ENCODE measurements at regions not wholly inside any gene's neighbourhood (a gene's known extent, or its start where the extent isn't known, plus 50 kb on each side); places are given as distances from the start of the nearest gene placed in this dataset.

- Histone ChIP-seq H3K4me2 (ENCODE audit: extremely low read depth, insufficient read depth, low read length) (no peak overlapping the region), H3K4me1 (ENCODE audit: control insufficient read depth, extremely low read depth, insufficient read depth, low read length) (no peaks in the 10 kb centered on the region), H3K79me2 (ENCODE audit: control insufficient read depth, insufficient read depth, low read length) (no peaks in the 10 kb centered on the region), H3K9me3 (ENCODE audit: control insufficient read depth, insufficient read depth, low read depth, low read length) (no peaks in the 10 kb centered on the region), H3K4me3 (replicated peaks in 1 of 4; ENCODE audit: control extremely low read depth in 1 of 4, insufficient read depth in 1 of 4, low read depth in 3 of 4, low read length in 4 of 4) (no peak overlapping the region), H2AFZ (ENCODE audit: low read length) (no peak overlapping the region), H3K36me3 (ENCODE audit: control insufficient read depth, insufficient read depth, low read length) (no peaks in the 10 kb centered on the region), H4K20me1 (ENCODE audit: control insufficient read depth, extremely low read depth, insufficient read depth, low read length) (no peaks in the 10 kb centered on the region), H3K9ac (ENCODE audit: insufficient read depth, low read length) (no peak overlapping the region), H3K27me3 (ENCODE audit: control insufficient read depth, insufficient read depth, low read length) (peaks cover 32% of the 10 kb centered on the region), H3K27ac (ENCODE audit: insufficient read depth, low read length) (no peak overlapping the region)
- no peak for DNase-seq (ENCODE audit: low read depth in 2 of 2)
- TF ChIP-seq CTCF (conservative IDR thresholded peaks at IDR 0.05 in 1 of 2, IDR thresholded peaks at IDR 0.05 in 1 of 2; ENCODE audit: low read depth in 1 of 2, low read length in 2 of 2) (no peak), EZH2 (IDR thresholded peaks at IDR 0.05; ENCODE audit: low read length, missing control alignments) (no peak)
These were observed 60.5 kb downstream of the UNCX start for GRCh38 chr7:1292972-1293830.

- H3K36me3 ChIP-seq (ENCODE audit: control insufficient read depth, insufficient read depth, low read length) = no peaks in the 10 kb centered on the region
- no peak overlapping the region for H3K27ac ChIP-seq (ENCODE audit: insufficient read depth, low read length)
- no peaks in the 10 kb centered on the region for H4K20me1 ChIP-seq (ENCODE audit: control insufficient read depth, extremely low read depth, insufficient read depth, low read length)
- no peaks in the 10 kb centered on the region for H3K4me1 ChIP-seq (ENCODE audit: control insufficient read depth, extremely low read depth, insufficient read depth, low read length)
- no peak overlapping the region for H3K4me2 ChIP-seq (ENCODE audit: extremely low read depth, insufficient read depth, low read length)
- TF ChIP-seq CTCF (conservative IDR thresholded peaks at IDR 0.05 in 1 of 2, IDR thresholded peaks at IDR 0.05 in 1 of 2; ENCODE audit: low read depth in 1 of 2, low read length in 2 of 2) (no peak), EZH2 (IDR thresholded peaks at IDR 0.05; ENCODE audit: low read length, missing control alignments) (no peak)
- H3K4me3 ChIP-seq (replicated peaks in 1 of 4; ENCODE audit: control extremely low read depth in 1 of 4, insufficient read depth in 1 of 4, low read depth in 3 of 4, low read length in 4 of 4) = no peak overlapping the region
- no peak overlapping the region for H2AFZ ChIP-seq (ENCODE audit: low read length)
- no peaks in the 10 kb centered on the region for H3K9me3 ChIP-seq (ENCODE audit: control insufficient read depth, insufficient read depth, low read depth, low read length)
- H3K9ac ChIP-seq (ENCODE audit: insufficient read depth, low read length) = no peak overlapping the region
- no peaks in the 10 kb centered on the region for H3K79me2 ChIP-seq (ENCODE audit: control insufficient read depth, insufficient read depth, low read length)
- H3K27me3 ChIP-seq (ENCODE audit: control insufficient read depth, insufficient read depth, low read length) = peaks cover 34% of the 10 kb centered on the region
- DNase-seq (ENCODE audit: low read depth in 2 of 2) = no peak
These were observed 61.3 kb downstream of the UNCX start for GRCh38 chr7:1293950-1294411.

- DNase-seq (ENCODE audit: low read depth in 2 of 2) = no peak
- Histone ChIP-seq H3K9me3 (ENCODE audit: control insufficient read depth, insufficient read depth, low read depth, low read length) (no peaks in the 10 kb centered on the region), H3K9ac (ENCODE audit: insufficient read depth, low read length) (no peak overlapping the region), H3K27me3 (ENCODE audit: control insufficient read depth, insufficient read depth, low read length) (peaks cover 32% of the 10 kb centered on the region), H3K4me2 (ENCODE audit: extremely low read depth, insufficient read depth, low read length) (no peak overlapping the region), H4K20me1 (ENCODE audit: control insufficient read depth, extremely low read depth, insufficient read depth, low read length) (no peaks in the 10 kb centered on the region), H3K4me1 (ENCODE audit: control insufficient read depth, extremely low read depth, insufficient read depth, low read length) (no peaks in the 10 kb centered on the region), H3K79me2 (ENCODE audit: control insufficient read depth, insufficient read depth, low read length) (no peaks in the 10 kb centered on the region), H2AFZ (ENCODE audit: low read length) (no peak overlapping the region), H3K27ac (ENCODE audit: insufficient read depth, low read length) (no peak overlapping the region), H3K36me3 (ENCODE audit: control insufficient read depth, insufficient read depth, low read length) (no peaks in the 10 kb centered on the region), H3K4me3 (replicated peaks in 1 of 4; ENCODE audit: control extremely low read depth in 1 of 4, insufficient read depth in 1 of 4, low read depth in 3 of 4, low read length in 4 of 4) (no peak overlapping the region)
- TF ChIP-seq CTCF (conservative IDR thresholded peaks at IDR 0.05 in 1 of 2, IDR thresholded peaks at IDR 0.05 in 1 of 2; ENCODE audit: low read depth in 1 of 2, low read length in 2 of 2) (no peak), EZH2 (IDR thresholded peaks at IDR 0.05; ENCODE audit: low read length, missing control alignments) (no peak)
These were observed 63.2 kb downstream of the UNCX start for GRCh38 chr7:1295776-1296355.
